NCI-H510A treated with DMSO at 0.1 percent for 48 hours (cell line): ENCODE measurements at regions not wholly inside any gene's neighbourhood (a gene's known extent, or its start where the extent isn't known, plus 50 kb on each side); places are given as distances from the start of the nearest gene placed in this dataset.

Source experiments
- DNase-seq: peaks from one replicate; lab custom pipeline; 2025; lab: John Stamatoyannopoulos, UW

DNA sequence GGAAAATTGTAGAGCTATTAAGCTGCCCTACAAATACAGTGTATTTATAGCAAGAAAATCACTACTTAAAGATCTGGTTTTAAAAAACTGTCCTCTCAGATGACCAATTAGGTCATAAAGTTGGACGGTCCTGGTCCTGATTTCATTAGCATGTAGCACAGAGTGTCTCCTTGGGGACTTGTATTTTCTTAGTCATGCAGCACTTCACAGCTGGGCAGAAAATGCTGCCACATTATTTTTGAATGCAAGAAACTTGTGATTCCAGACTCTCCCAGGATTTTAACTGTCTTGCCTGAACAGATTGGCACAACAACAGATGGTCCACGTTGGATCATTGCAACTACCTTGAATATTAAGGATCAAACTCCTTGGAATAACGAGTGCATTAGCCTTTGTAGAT is 348.1 kb upstream of the SGCD start:
- DNase-seq: no peak

GRCh38 chr5:155982354-155982753 is 344.6 kb upstream of the SGCD start:
- DNase-seq: no peak

- no peak for DNase-seq
Measured at GRCh38 chr5:155983954-155984353, 343.0 kb upstream of the SGCD start.

GRCh38 chr5:155987265-155987810 is 339.6 kb upstream of the SGCD start:
- no peak for DNase-seq

GRCh38 chr5:155989879-155990278 is 337.1 kb upstream of the SGCD start:
- DNase-seq: no peak

DNA sequence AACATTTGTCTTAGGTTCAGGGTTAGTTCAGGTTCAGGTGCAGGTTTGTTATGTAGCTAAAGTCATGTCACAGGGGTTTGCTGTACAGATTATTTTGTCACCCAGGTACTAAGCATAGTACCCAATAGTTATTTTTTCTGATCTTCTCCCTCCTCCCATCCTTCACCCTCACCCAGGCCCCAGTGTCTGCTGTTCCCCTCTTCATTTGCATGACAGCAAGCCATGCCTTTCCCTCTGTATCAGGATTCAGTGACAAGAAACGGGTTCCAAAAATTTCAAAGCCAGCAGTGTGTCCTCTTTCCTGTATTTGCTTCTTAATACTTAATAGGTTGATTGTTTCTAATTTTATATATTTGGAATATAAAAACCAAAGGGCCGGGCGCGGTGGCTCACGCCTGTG is 330.8 kb upstream of the SGCD start:
- DNase-seq: no peak

GRCh38 chr5:155998257-155998656 is 328.7 kb upstream of the SGCD start:
- no peak for DNase-seq

DNA sequence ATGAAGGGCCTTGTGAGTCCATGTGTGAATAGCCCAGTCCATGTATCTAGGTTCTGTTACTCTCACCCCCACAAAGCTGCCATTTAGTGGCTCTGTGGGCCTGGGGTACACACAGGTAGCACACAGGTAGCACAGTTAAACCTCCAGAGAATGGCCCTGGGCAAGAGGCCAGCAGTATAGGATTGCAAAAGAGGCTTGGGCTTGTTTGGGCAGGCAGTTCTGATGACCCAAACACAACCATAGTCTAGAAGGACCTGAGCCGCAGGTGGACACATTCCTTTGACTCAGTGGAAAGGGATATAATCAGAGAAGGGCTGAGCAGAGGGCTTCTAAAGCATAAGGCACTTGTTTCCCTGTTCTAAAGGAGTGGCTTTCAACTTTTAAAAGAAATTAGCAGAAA is 326.8 kb upstream of the SGCD start:
- no peak for DNase-seq

DNA sequence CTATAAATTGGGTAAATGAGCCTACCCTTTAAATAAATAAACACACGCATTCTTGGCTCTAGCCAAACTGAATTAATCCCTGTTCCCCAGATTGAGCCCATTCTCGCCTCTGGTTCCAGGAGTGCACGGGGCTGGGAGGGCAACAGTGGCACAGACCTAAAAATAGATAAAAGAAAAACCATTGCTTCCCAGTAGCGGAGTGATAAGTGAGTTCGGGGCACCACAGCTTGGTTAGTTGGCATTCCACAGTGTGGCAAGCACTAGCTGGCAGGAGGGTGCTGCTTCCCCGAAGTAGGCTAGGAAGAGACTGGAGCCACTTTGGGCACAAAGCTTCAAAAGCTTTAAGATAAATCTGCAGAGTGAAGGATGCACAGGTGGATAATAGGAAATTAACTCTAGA is 322.2 kb upstream of the SGCD start:
- DNase-seq: no peak

GRCh38 chr5:156006026-156006647 is 320.8 kb upstream of the SGCD start:
- no peak for DNase-seq

DNA sequence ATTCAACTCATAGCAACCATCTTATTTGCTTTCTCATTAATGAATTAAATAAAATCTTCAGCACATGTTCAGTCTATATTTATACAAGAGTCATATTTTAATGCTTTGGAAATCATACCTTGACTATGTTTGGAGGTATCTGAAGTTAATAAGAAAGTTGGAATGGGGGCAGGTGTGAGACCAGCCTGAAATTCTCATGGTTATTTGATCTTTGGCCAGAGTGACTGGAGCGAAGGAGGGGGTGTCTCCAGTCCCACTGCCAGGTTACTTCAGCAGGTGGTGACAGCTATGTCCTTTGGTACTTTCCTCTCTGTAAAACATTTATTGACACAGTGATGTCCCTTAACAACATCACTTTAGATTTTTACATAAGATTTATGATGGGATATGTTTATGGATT is 318.1 kb upstream of the SGCD start:
- no peak for DNase-seq

DNA sequence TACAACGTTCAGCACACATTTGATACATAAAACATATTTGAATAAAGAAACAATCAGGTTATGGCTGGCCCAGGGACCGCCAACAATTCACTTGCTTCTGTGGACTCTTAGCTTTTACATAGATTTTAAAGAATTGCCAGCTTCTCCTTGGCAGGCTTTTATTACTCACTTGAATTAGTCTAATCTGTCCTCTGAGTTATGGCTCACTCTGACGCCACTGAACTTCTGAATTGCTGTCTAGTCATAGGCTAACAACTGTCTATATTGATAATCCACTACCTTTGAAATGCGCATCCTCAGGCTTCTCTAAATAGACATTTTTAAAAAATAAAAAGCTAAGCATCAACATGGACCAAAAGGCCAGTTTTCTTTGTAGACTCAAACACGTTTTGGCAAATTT is 317.4 kb upstream of the SGCD start:
- no peak for DNase-seq

DNA sequence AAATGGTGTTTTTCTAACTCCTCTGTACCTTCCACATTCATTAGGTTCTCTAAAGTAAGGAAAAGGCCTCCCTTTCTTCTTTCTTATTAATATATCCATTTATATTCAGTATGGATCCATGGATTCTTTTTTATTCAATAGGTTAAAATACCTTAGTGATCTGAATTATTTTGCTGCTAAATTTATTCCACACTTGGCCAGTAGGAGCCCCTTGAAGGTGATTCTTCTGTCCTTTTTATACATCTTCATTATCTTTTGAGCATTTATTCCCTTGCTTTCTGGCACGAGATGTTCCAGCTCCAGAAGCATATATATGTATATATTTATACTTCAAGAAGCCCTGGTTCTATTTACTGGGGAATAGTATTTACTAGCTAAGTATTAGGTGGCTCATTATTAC is 311.8 kb upstream of the SGCD start:
- DNase-seq: no peak

- DNase-seq: no peak
Measured at GRCh38 chr5:156019130-156019529, 307.8 kb upstream of the SGCD start.

DNA sequence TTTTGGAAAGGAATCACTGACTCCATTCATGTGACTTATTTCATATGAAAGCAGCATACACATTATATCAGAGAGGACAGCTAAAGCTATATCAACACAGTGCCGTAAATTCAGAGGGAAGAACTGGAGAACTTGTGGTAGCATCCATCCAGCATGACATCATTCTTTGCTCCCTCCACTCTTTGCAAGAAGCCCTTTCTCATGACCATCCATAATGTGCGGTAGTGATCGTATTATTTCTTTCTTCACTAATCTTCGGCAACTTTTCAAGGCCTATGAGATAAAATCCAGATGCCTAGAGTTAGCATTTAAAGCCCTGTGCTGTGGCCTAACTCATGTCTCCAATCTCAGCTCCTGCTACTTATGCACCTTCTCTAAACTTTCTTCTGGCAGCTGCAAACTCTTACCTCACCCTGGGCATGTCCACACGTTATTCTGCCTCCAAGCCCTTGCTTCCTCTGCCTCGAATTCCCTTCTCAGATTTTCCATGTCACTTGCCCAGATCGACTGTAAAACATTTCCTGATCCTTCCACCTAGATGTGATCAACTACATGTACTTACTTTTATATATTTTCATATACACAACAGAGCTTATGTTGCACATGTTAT is 307.3 kb upstream of the SGCD start:
- no peak for DNase-seq

- DNase-seq: no peak
Measured at GRCh38 chr5:156020647-156021046, 306.3 kb upstream of the SGCD start.

GRCh38 chr5:156021866-156022265 is 305.1 kb upstream of the SGCD start:
- no peak for DNase-seq

DNA sequence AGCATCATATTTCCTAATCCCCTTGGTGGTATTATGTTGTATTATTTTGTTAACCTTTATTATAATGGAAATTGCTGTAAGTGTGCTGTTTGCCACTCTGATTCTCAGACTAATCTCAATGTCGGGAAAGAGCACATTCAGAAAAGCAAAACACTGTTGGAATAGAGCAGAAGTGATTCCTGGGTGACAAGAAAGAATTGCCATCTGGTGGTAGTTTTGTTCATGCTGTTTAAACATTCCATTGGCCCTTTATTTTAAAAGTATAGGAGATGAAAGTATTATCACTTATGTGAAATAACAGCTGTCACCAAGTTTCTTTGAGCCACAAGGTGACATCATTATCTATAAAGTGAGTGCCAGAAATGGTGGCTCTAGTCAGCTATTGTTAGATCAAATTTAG is 301.3 kb upstream of the SGCD start:
- DNase-seq: no peak

GRCh38 chr5:156031181-156031580 is 295.8 kb upstream of the SGCD start:
- no peak for DNase-seq

DNA sequence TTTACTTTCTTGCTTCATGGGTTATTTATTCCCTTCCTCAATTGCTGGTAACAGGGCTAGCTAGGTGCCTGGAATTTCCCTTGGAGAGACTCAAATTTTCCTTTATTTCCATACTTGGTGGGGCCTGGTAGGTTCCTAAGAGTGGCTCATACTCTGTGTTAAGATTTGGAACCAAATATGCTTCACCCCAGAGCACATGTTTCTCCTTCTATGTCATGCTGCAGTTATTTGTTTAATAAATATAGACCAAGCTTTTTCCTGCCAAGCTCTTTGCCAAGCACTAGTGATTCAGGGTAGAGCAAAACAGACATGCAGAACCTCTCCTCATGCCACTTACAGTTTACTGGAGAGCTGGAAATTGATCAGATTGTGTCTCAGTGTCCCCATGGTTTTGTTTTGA is 290.3 kb upstream of the SGCD start:
- no peak for DNase-seq

DNA sequence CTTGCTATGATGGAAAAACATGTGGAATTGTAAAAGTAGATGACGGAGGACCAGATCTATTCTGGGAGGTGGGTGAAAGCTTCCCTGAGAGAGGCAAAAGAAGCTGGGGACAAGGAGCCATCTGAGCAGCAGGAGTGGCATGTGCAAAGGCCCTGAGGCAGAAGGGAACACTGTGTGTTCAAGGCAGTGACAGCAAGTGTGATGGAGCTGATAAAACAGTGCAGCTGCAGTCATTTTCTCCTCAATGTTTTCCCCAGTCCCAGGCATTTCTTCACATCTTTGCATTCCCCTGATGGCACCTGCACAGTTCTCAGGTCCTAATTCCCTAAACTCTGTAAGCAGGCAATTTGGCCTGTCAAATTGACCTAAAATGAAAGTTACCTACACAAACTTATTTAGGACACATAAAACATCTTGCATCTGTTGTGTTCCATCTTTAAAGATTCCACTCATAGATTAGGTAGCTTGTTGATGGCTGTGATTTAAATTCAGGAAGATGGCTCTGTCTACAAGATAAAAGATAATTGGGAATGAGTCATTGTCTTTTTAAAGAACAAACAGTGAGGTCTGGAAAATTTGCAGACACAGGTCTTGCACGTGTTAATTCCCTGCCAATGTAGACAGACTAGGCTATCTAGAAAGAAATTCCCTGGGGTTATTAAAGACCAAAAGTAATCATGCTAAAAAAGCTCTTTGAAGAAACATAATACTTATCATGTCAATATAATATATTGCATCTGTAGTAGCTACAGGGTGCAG is 289.6 kb upstream of the SGCD start:
- DNase-seq: no peak

GRCh38 chr5:156042726-156043125 is 284.2 kb upstream of the SGCD start:
- no peak for DNase-seq

DNA sequence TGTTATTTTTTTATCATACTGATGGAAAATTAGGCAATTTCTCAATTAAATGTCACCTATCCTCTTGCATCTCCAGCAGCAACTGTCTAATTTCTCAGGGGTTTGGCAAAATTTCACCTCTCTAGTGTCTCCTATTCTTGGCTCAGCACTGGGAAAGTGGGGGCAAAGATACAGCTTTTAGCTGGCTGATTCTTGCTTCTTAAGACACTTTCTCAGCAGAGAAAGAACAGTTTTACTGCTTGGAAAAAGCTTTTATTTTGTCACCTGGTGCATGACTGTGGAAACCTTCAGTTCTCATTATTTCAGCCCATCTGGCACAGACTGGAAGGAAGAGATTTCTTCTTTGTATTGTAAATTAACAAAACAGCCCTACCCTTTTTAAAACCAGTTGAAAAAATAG is 283.6 kb upstream of the SGCD start:
- DNase-seq: no peak
